WTC11 (cell line): ENCODE measurements at regions not wholly inside any gene's neighbourhood (a gene's known extent, or its start where the extent isn't known, plus 50 kb on each side); places are given as distances from the start of the nearest gene placed in this dataset.

Source experiments
- ATAC-seq: fragments of 200-7000 bp; cut with Tn5 transposase; 2 replicates; pipeline ENCODE4 v1.10.0; 2021; ENCODE audit warnings: mild to moderate bottlenecking, moderate library complexity
- CTCF ChIA-PET: fragments of 300-600 bp; sonication (Branson Sonifier 250); formaldehyde crosslinking; loops from one replicate; lab custom pipeline; 2021; ENCODE audit warnings: antibody characterized with exemption; lab: Charles Lee
- POLR2A ChIA-PET: fragments of 350-600 bp; sonication (Branson Sonifier 250); formaldehyde crosslinking; loops from one replicate; lab custom pipeline; 2021; ENCODE audit warnings: antibody characterized with exemption; lab: Charles Lee
- DNase-seq: peaks from one replicate; pipeline ENCODE4 v3.0.0; 2021; ENCODE audit warnings: low spot score
- H3K27ac Mint-ChIP-seq: 2 replicates; pipeline ENCODE4 v1.8.0; 2021; ENCODE audit warnings: mixed read lengths
- H3K27me3 Mint-ChIP-seq: 2 replicates; pipeline ENCODE4 v1.8.0; 2021; ENCODE audit warnings: low read depth, mild to moderate bottlenecking, moderate library complexity, mixed read lengths
- H3K36me3 Mint-ChIP-seq: 2 replicates; pipeline ENCODE4 v1.8.0; 2021; ENCODE audit warnings: mixed read lengths
- H3K4me1 Mint-ChIP-seq: 2 replicates; pipeline ENCODE4 v1.8.0; 2022; ENCODE audit warnings: mixed read lengths
- H3K4me3 Mint-ChIP-seq: 2 replicates; pipeline ENCODE4 v1.8.0; 2021; ENCODE audit warnings: mild to moderate bottlenecking, moderate library complexity, mixed read lengths
- H3K9me3 Mint-ChIP-seq: 2 replicates; pipeline ENCODE4 v1.8.0; 2021; ENCODE audit warnings: mixed read lengths
- ELF4 ChIP-seq: sonication (generic); formaldehyde crosslinking; IDR thresholded peaks from 2 replicates; pipeline ENCODE4 v1.8.1; 2022; ENCODE audit warnings: low read depth, mild to moderate bottlenecking, moderate library complexity, missing genetic modification reagents
- ETV6 ChIP-seq: sonication (generic); formaldehyde crosslinking; IDR thresholded peaks from 2 replicates; pipeline ENCODE4 v1.8.1; 2022; ENCODE audit warnings: mild to moderate bottlenecking, missing genetic modification reagents
- FOXJ3 ChIP-seq: sonication (generic); formaldehyde crosslinking; IDR thresholded peaks from 2 replicates; pipeline ENCODE4 v1.9.0; 2021; ENCODE audit warnings: missing genetic modification reagents, mild to moderate bottlenecking, borderline replicate concordance
- FOXK1 ChIP-seq: sonication (generic); formaldehyde crosslinking; IDR thresholded peaks from 2 replicates; pipeline ENCODE4 v1.8.0; 2022; ENCODE audit warnings: mild to moderate bottlenecking, moderate library complexity, missing genetic modification reagents
- FOXP1 ChIP-seq: sonication (generic); formaldehyde crosslinking; IDR thresholded peaks from 2 replicates; pipeline ENCODE4 v1.8.0; 2022; ENCODE audit warnings: missing genetic modification reagents, mild to moderate bottlenecking, moderate library complexity, borderline replicate concordance
- GABPB1 ChIP-seq: sonication (generic); formaldehyde crosslinking; IDR thresholded peaks from 2 replicates; pipeline ENCODE4 v1.8.1; 2023; ENCODE audit warnings: mild to moderate bottlenecking, missing genetic modification reagents
- IRF2 ChIP-seq: sonication (generic); formaldehyde crosslinking; IDR thresholded peaks from 2 replicates; pipeline ENCODE4 v1.8.0; 2022; ENCODE audit warnings: low read depth, missing genetic modification reagents, borderline replicate concordance
- NFATC4 ChIP-seq: fragments of 250-450 bp; sonication (Bioruptor Pico); IDR thresholded peaks from 2 replicates; pipeline ENCODE4 v1.9.0; 2021; ENCODE audit warnings: mild to moderate bottlenecking
- NR3C1 ChIP-seq: sonication (generic); formaldehyde crosslinking; conservative IDR thresholded peaks from 2 replicates; pipeline ENCODE4 v1.8.1; 2023; ENCODE audit warnings: low read depth, mild to moderate bottlenecking, missing genetic modification reagents
- OVOL2 ChIP-seq: fragments of 250-450 bp; sonication (Bioruptor Pico); IDR thresholded peaks from 2 replicates; pipeline ENCODE4 v1.9.0; 2021; ENCODE audit warnings: mild to moderate bottlenecking, borderline replicate concordance
- SOX15 ChIP-seq: fragments of 250-450 bp; sonication (Bioruptor Pico); IDR thresholded peaks from 2 replicates; pipeline ENCODE4 v1.9.0; 2021; ENCODE audit warnings: mild to moderate bottlenecking
- TEAD1 ChIP-seq: sonication (generic); formaldehyde crosslinking; IDR thresholded peaks from 2 replicates; pipeline ENCODE4 v1.8.0; 2022; ENCODE audit warnings: mild to moderate bottlenecking, missing genetic modification reagents
- ZBTB21 ChIP-seq: sonication (generic); formaldehyde crosslinking; IDR thresholded peaks from 2 replicates; pipeline ENCODE4 v1.8.1; 2023; ENCODE audit warnings: mild to moderate bottlenecking, missing genetic modification reagents, borderline replicate concordance
- ZNF121 ChIP-seq: sonication (generic); formaldehyde crosslinking; IDR thresholded peaks from 2 replicates; pipeline ENCODE4 v1.8.0; 2023; ENCODE audit warnings: missing genetic modification reagents
- ZNF138 ChIP-seq: sonication (generic); formaldehyde crosslinking; conservative IDR thresholded peaks from 2 replicates; pipeline ENCODE4 v1.8.1; 2022; ENCODE audit warnings: mild to moderate bottlenecking, moderate library complexity, missing genetic modification reagents
- ZNF232 ChIP-seq: sonication (generic); formaldehyde crosslinking; IDR thresholded peaks from 2 replicates; pipeline ENCODE4 v1.8.0; 2022; ENCODE audit warnings: mild to moderate bottlenecking, missing genetic modification reagents
- ZNF423 ChIP-seq: fragments of 250-450 bp; sonication (Bioruptor Pico); IDR thresholded peaks from 2 replicates; pipeline ENCODE4 v2.1.2; 2022; ENCODE audit warnings: mild to moderate bottlenecking, moderate library complexity
- TF ChIP-seq, protein P1 (sequence below): fragments of 250-450 bp; sonication (Bioruptor Pico); IDR thresholded peaks from 2 replicates; pipeline ENCODE4 v1.9.0; 2021; ENCODE audit warnings: mild to moderate bottlenecking
- TF ChIP-seq, protein P2 (sequence below): sonication (generic); formaldehyde crosslinking; IDR thresholded peaks from 2 replicates; pipeline ENCODE4 v1.8.1; 2023; ENCODE audit warnings: mild to moderate bottlenecking, missing genetic modification reagents, moderate library complexity
- TF ChIP-seq, protein P3 (sequence below): sonication (generic); formaldehyde crosslinking; conservative IDR thresholded peaks from 2 replicates; pipeline ENCODE4 v1.8.1; 2023; ENCODE audit warnings: mild to moderate bottlenecking, low read depth, missing genetic modification reagents, moderate library complexity
- TF ChIP-seq, protein P4 (sequence below): sonication (generic); formaldehyde crosslinking; IDR thresholded peaks from 2 replicates; pipeline ENCODE4 v1.8.1; 2023; ENCODE audit warnings: mild to moderate bottlenecking, missing genetic modification reagents
- TF ChIP-seq, protein P5 (sequence below): sonication (generic); formaldehyde crosslinking; IDR thresholded peaks from 2 replicates; pipeline ENCODE4 v1.8.1; 2022; ENCODE audit warnings: mild to moderate bottlenecking, missing genetic modification reagents, moderate library complexity, borderline replicate concordance
- TF ChIP-seq, protein P6 (sequence below): sonication (generic); formaldehyde crosslinking; IDR thresholded peaks from 2 replicates; pipeline ENCODE4 v1.8.0; 2022; ENCODE audit warnings: mild to moderate bottlenecking, missing genetic modification reagents
- TF ChIP-seq, protein P7 (sequence below): fragments of 250-450 bp; sonication (Bioruptor Pico); IDR thresholded peaks from 2 replicates; pipeline ENCODE4 v1.9.0; 2021; ENCODE audit warnings: mild to moderate bottlenecking

DNA sequence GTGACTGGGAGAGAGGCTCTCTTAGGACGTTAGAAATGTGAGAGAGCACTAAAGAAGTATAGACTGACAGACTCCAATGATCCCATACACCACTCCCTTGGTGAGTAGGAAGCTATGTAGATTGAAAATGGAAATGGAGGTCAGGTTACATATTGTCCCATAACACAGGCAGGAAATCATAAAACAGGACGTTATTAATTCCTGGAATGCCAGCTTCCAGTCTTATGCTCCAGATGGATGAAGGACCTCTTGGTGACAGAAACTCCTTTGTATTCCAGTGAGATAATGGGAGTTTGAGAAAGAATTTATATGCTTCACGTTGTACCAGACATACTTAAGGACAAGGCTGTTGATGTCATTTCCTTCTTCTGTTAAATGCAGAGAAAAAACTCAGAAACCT is 338.2 kb upstream of the ITGA1 start:
- no peak for ATAC-seq
- Mint-ChIP-seq H3K27me3 (peaks cover 3% of the 10 kb centered on the region), H3K36me3 (no peaks in the 10 kb centered on the region), H3K27ac (no peak overlapping the region), H3K9me3 (no peaks in the 10 kb centered on the region)
- TF ChIP-seq FOXP1 (CRISPR knock-in tag) (no peak), NR3C1 (CRISPR knock-in tag) (no peak), OVOL2 (CRISPR knock-in tag) (no peak), IRF2 (CRISPR knock-in tag) (no peak), NFATC4 (CRISPR knock-in tag) (no peak)
- TF ChIP-seq, protein P1, sequence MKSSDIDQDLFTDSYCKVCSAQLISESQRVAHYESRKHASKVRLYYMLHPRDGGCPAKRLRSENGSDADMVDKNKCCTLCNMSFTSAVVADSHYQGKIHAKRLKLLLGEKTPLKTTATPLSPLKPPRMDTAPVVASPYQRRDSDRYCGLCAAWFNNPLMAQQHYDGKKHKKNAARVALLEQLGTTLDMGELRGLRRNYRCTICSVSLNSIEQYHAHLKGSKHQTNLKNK = no peak
- TF ChIP-seq, protein P2, sequence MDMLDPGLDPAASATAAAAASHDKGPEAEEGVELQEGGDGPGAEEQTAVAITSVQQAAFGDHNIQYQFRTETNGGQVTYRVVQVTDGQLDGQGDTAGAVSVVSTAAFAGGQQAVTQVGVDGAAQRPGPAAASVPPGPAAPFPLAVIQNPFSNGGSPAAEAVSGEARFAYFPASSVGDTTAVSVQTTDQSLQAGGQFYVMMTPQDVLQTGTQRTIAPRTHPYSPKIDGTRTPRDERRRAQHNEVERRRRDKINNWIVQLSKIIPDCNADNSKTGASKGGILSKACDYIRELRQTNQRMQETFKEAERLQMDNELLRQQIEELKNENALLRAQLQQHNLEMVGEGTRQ (CRISPR knock-in tag) = no peak
- TF ChIP-seq, all 79 proteins: peak for 0
- ChIA-PET POLR2A (no interaction called here), CTCF (no interaction called here)
- H3K4me1 Mint-ChIP-seq = peaks cover 49% of the 10 kb centered on the region
- no peak overlapping the region for H3K4me3 Mint-ChIP-seq
- no peak for DNase-seq

DNA sequence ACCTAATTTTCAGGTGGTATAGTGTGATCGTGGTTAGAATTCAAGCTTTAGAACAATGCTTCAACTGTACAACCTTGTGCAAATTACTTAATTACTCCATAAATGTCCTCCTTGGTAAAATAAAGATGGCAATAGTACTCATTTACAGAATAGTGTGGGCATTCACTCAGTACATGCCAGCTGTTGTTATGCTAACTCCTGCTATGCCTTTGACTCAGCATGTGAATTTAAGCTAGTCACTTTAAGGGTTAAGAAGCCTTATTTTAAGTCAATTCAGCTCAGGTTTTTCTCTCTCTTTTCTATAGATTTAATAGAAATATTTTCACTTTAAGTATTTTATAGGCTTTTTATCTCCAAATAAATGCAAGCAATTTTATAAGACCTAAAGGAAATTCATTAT is 335.6 kb upstream of the ITGA1 start:
- Mint-ChIP-seq H3K4me3 (no peak overlapping the region), H3K4me1 (peaks cover 45% of the 10 kb centered on the region), H3K27ac (no peak overlapping the region), H3K36me3 (no peaks in the 10 kb centered on the region), H3K27me3 (peaks cover 3% of the 10 kb centered on the region), H3K9me3 (no peaks in the 10 kb centered on the region)
- DNase-seq = no peak
- ChIA-PET CTCF (no interaction called here), POLR2A (no interaction called here)
- no peak for TF ChIP-seq ZNF423 (CRISPR knock-in tag)
- peak; percentile 31; the same call in 1 of the 2 replicates for TF ChIP-seq TEAD1
- TF ChIP-seq GABPB1 (CRISPR knock-in tag) = no peak
- no peak for TF ChIP-seq SOX15
- TF ChIP-seq FOXJ3 = no peak
- ATAC-seq = peak; percentile 84

DNA sequence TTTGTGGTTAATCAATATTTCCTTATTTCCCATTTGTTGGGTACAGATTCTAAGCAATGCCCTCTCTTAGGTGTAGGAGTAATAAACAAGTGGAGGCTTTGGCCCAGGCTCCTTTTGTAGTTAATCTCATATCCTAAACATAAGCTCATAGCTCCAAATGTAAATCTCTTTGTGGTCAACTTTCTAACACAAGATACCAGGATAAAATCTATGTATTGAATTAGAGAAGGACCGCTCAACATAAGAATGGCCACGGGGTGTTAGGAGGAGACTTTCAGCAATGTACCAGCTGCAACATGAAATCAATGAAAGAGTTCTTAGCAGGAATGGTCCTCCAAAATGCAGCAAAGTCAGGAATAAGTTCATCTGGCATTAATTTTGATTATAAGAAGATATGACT is 334.5 kb upstream of the ITGA1 start:
- Mint-ChIP-seq H3K27ac (no peak overlapping the region), H3K4me3 (no peak overlapping the region), H3K27me3 (peaks cover 3% of the 10 kb centered on the region), H3K9me3 (no peaks in the 10 kb centered on the region), H3K4me1 (peaks cover 51% of the 10 kb centered on the region), H3K36me3 (no peaks in the 10 kb centered on the region)
- DNase-seq (no peak), ATAC-seq (no peak)
- POLR2A ChIA-PET = no interaction called here
- CTCF ChIA-PET = no interaction called here
- TF ChIP-seq FOXK1 (CRISPR knock-in tag) = no peak
- TF ChIP-seq, protein P3, sequence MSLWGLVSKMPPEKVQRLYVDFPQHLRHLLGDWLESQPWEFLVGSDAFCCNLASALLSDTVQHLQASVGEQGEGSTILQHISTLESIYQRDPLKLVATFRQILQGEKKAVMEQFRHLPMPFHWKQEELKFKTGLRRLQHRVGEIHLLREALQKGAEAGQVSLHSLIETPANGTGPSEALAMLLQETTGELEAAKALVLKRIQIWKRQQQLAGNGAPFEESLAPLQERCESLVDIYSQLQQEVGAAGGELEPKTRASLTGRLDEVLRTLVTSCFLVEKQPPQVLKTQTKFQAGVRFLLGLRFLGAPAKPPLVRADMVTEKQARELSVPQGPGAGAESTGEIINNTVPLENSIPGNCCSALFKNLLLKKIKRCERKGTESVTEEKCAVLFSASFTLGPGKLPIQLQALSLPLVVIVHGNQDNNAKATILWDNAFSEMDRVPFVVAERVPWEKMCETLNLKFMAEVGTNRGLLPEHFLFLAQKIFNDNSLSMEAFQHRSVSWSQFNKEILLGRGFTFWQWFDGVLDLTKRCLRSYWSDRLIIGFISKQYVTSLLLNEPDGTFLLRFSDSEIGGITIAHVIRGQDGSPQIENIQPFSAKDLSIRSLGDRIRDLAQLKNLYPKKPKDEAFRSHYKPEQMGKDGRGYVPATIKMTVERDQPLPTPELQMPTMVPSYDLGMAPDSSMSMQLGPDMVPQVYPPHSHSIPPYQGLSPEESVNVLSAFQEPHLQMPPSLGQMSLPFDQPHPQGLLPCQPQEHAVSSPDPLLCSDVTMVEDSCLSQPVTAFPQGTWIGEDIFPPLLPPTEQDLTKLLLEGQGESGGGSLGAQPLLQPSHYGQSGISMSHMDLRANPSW = no peak
- TF ChIP-seq ZNF121 (CRISPR knock-in tag) = no peak
- no peak for TF ChIP-seq ZBTB21
- TF ChIP-seq, protein P4, sequence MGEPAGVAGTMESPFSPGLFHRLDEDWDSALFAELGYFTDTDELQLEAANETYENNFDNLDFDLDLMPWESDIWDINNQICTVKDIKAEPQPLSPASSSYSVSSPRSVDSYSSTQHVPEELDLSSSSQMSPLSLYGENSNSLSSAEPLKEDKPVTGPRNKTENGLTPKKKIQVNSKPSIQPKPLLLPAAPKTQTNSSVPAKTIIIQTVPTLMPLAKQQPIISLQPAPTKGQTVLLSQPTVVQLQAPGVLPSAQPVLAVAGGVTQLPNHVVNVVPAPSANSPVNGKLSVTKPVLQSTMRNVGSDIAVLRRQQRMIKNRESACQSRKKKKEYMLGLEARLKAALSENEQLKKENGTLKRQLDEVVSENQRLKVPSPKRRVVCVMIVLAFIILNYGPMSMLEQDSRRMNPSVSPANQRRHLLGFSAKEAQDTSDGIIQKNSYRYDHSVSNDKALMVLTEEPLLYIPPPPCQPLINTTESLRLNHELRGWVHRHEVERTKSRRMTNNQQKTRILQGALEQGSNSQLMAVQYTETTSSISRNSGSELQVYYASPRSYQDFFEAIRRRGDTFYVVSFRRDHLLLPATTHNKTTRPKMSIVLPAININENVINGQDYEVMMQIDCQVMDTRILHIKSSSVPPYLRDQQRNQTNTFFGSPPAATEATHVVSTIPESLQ (CRISPR knock-in tag) = no peak
- TF ChIP-seq, protein P5, sequence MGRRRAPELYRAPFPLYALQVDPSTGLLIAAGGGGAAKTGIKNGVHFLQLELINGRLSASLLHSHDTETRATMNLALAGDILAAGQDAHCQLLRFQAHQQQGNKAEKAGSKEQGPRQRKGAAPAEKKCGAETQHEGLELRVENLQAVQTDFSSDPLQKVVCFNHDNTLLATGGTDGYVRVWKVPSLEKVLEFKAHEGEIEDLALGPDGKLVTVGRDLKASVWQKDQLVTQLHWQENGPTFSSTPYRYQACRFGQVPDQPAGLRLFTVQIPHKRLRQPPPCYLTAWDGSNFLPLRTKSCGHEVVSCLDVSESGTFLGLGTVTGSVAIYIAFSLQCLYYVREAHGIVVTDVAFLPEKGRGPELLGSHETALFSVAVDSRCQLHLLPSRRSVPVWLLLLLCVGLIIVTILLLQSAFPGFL (CRISPR knock-in tag) = no peak
- TF ChIP-seq ZNF232 = no peak
- TF ChIP-seq ELF4 (CRISPR knock-in tag) = no peak
- no peak for TF ChIP-seq ETV6 (CRISPR knock-in tag)
- TF ChIP-seq, protein P6, sequence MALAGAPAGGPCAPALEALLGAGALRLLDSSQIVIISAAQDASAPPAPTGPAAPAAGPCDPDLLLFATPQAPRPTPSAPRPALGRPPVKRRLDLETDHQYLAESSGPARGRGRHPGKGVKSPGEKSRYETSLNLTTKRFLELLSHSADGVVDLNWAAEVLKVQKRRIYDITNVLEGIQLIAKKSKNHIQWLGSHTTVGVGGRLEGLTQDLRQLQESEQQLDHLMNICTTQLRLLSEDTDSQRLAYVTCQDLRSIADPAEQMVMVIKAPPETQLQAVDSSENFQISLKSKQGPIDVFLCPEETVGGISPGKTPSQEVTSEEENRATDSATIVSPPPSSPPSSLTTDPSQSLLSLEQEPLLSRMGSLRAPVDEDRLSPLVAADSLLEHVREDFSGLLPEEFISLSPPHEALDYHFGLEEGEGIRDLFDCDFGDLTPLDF = no peak
- TF ChIP-seq, protein P7, sequence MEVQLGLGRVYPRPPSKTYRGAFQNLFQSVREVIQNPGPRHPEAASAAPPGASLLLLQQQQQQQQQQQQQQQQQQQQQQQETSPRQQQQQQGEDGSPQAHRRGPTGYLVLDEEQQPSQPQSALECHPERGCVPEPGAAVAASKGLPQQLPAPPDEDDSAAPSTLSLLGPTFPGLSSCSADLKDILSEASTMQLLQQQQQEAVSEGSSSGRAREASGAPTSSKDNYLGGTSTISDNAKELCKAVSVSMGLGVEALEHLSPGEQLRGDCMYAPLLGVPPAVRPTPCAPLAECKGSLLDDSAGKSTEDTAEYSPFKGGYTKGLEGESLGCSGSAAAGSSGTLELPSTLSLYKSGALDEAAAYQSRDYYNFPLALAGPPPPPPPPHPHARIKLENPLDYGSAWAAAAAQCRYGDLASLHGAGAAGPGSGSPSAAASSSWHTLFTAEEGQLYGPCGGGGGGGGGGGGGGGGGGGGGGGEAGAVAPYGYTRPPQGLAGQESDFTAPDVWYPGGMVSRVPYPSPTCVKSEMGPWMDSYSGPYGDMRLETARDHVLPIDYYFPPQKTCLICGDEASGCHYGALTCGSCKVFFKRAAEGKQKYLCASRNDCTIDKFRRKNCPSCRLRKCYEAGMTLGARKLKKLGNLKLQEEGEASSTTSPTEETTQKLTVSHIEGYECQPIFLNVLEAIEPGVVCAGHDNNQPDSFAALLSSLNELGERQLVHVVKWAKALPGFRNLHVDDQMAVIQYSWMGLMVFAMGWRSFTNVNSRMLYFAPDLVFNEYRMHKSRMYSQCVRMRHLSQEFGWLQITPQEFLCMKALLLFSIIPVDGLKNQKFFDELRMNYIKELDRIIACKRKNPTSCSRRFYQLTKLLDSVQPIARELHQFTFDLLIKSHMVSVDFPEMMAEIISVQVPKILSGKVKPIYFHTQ (CRISPR knock-in tag) = no peak
- no peak for TF ChIP-seq ZNF138 (CRISPR knock-in tag)
- no peak for TF ChIP-seq IRF2 (CRISPR knock-in tag)
